ENCODE measurements at regions not wholly inside any gene's neighbourhood (a gene's known extent, or its start where the extent isn't known, plus 50 kb on each side); places are given as distances from the start of the nearest gene placed in this dataset.

- no peak for DNase-seq (ENCODE audit: low spot score)
Observed at GRCh38 chr2:155810411-155810810, 522.1 kb downstream of the NR4A2 start.

GRCh38 chr2:155802888-155803287, 529.6 kb downstream of the NR4A2 start:
- DNase-seq (ENCODE audit: low spot score) = no peak

DNA sequence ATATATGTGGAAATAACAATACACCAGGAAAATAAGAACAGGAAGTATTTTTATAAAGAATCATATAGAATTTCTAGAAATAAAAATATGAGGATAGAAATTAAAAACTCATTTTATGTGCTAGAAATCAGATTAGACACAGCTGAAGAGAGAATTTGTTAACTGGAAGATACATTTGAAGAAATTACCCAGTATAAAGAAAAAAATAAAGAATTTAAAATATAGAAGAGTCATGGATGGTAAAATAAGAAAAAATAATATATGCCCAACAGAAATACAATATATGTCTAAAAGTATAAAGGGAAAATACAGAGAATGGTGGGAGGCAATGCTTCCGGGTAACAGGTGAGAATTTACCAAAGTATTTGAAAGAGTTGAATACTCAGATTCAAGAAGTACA, 539.9 kb downstream of the NR4A2 start:
- DNase-seq (ENCODE audit: low spot score) = no peak

- no peak for DNase-seq (ENCODE audit: low spot score)
Observed at GRCh38 chr2:155770516-155770915, 562.0 kb downstream of the NR4A2 start.

- no peak for DNase-seq (ENCODE audit: low spot score)
Observed at GRCh38 chr2:155766342-155767115, 566.0 kb downstream of the NR4A2 start.

- DNase-seq (ENCODE audit: low spot score) = no peak
Observed at GRCh38 chr2:155755481-155755880, 577.0 kb downstream of the NR4A2 start.

- DNase-seq (ENCODE audit: low spot score) = peak; percentile 59
Observed at GRCh38 chr2:155748131-155748530, 584.4 kb downstream of the NR4A2 start.

GRCh38 chr2:155747531-155747930, 585.0 kb downstream of the NR4A2 start:
- no peak for DNase-seq (ENCODE audit: low spot score)

DNA sequence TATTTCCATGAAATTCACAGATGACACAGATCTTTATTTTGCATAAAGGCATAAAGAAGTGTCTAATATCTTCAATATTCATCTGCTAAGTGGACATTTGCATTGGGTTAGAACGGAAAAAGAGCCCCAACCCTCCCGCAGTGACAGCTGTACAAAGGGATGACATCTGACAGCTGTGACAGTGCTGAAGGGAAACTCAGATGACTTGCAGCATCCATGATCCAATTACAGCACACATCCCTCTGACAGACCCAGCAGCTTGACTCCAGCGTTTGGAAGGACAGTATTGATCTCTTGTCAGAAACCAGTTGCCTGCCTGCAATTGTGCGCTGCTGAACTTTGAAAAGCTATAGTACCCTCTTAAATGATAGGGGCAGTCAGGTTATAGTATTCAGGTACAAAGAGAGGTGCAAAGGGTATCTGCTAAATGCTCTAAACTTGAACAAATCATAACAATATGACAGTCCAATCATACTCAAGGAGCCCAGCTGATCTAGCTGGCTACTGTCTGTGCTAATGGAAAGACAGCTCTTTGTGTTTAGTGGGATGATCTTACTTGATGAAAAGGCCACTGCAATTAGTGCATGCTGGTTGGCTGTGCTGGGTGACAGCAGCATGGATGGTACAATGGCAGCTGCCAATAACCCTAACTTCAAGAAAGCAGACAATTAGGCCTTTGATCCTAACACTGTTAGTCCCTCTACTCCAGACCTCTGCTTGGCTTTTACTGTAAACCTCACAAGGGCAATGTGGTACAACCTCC, 599.2 kb downstream of the NR4A2 start:
- peak; percentile 92 for DNase-seq (ENCODE audit: low spot score)

- no peak for DNase-seq (ENCODE audit: low spot score)
Observed at GRCh38 chr2:155730804-155731203, 601.7 kb downstream of the NR4A2 start.

DNA sequence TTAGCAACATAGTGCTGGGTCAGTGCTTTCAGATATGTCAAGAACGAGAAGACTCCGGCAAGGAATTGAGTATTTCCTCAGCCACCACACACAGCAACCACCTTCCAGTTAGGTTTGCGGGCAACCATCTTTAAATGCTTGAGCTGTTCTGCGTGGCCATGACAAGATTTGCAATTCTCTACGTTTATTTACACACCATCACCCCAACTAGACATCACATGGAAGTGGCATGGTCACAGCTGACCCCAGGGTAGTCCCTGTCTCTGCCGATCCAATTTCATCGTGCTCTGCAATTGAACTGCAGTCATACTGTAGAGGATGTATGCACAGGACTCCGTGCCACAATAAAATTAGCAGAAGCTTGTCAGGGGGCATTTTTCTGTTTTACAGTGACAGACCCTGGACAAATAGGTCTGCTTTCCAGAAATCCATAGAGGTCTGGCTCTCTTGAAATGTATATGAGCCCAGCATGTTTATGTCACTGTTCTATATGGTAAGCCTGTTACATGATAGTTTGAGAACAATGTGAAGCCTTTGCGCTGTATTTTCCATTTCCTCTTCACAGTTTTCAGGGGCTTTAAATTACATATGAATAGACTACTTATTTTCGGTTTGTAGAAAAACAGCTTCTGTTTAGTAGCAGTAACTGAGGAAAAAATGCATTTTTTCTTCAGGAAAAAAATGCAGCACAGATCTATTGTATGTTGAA, 605.2 kb downstream of the NR4A2 start:
- DNase-seq (ENCODE audit: low spot score) = peak; percentile 75

DNA sequence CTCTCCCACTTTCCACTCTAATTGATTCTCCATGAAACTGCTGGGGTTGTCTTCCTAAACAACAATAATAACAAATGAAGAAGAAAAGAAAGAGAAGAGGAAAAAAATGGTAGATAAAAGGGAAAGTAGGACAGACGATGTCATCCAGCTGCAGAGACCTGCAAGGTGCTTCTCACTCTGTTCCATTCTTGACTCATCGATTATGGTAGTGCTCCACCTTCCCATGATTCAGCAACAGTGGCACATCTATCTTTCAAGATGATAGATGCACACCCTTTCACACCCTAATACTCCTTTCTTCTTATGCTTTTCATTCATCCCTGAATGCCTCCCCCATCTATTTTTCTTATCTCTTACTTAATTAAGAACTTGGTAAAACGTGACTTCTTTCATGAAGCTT, 610.2 kb downstream of the NR4A2 start:
- no peak for DNase-seq (ENCODE audit: low spot score)

- no peak for DNase-seq (ENCODE audit: low spot score)
Observed at GRCh38 chr2:155715705-155716104, 616.8 kb downstream of the NR4A2 start.

DNA sequence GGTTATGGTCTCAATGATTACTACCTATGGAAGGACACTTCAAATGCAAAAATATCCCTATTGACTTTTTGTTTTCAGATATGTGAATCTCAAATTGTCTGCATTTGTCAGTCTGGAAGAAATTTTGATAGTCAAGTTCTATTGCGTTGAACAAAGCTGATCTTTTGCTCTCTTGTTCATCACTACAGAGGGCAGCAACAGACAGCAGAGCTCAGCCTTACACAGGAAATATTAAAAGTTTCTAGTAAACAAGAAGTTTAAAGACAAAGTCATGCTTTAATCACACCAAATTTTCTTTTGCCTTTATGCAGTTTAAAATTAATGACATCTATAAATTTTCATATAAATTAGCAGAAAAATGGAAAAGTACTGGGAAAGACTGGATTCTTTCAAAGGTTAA, 617.5 kb downstream of the NR4A2 start:
- DNase-seq (ENCODE audit: low spot score) = no peak

- no peak for DNase-seq (ENCODE audit: low spot score)
Observed at GRCh38 chr2:155708071-155708470, 624.5 kb downstream of the NR4A2 start.

DNA sequence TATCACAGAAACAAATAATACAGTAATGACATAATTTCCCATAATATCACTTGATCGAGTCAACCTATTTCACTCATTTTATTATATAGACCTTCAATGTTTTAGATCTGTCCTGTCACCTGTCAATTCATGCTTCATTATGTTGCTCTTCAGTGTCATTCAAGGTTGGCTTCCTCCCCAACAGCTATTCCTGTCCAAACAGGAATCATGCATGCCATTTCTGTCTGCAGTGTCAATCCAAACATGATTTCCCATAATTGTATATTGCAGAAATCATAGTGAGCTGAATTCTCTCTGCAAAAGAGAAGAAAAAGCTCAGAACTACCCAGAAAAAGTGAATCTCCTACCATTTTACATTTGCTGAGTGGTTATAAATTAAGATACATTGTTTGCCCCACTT, 628.6 kb downstream of the NR4A2 start:
- no peak for DNase-seq (ENCODE audit: low spot score)

DNA sequence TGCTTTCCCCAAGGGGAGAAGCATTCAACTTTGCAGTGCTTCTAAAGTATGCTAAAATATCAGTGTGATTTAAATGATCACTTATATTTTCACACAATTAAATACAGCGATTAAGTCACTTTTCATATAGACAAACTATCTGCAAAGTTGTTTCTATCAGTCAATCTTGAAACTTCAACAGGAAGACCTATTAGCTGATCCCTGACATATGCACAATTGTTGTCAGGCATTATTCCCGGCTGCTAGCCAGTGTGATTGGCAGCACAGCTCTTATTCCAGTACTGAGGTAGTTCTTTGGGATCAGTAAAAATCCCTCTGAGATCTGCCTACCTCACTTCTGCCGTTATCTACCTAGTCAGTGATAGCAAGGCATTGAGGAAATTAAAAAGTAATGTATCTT, 629.5 kb downstream of the NR4A2 start:
- DNase-seq (ENCODE audit: low spot score) = no peak

GRCh38 chr2:155701721-155702120, 630.8 kb downstream of the NR4A2 start:
- DNase-seq (ENCODE audit: low spot score) = no peak

DNA sequence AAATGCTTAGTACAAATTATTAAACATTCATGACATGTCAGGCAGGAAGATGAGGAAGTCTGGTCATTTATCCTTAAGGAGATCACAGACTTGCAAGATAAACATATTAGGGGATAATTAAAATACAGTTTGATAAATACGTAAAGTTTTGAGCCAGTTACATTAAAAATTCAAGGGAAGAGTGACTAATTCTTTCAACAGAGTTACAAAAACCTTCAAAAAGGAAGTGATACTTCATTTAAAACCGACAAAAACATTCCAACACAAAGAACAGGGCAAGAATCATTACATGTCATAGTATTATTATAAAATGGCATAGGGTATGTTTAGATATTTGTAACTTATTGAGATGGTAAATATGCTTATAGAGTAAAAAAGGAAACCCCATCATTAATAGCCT, 636.0 kb downstream of the NR4A2 start:
- DNase-seq (ENCODE audit: low spot score) = no peak

DNA sequence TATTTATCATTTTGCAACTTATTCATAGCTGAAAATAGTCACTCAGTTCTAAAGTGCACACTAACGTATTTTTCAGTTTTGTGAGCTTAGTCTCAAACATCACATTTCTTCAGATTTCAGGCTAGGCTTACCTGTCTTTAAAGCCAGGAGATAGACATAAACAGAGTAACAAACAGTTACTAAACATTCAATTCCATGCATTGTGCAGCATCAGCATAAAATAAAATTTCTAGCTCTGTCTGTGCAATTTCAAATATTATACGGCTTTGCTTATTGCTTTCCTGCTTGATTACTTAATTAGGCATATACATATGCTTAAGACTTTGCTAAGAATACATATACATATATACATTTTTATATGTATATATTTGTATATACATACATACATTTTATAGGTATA, 637.0 kb downstream of the NR4A2 start:
- no peak for DNase-seq (ENCODE audit: low spot score)

GRCh38 chr2:155692856-155693255, 639.7 kb downstream of the NR4A2 start:
- DNase-seq (ENCODE audit: low spot score) = no peak

DNA sequence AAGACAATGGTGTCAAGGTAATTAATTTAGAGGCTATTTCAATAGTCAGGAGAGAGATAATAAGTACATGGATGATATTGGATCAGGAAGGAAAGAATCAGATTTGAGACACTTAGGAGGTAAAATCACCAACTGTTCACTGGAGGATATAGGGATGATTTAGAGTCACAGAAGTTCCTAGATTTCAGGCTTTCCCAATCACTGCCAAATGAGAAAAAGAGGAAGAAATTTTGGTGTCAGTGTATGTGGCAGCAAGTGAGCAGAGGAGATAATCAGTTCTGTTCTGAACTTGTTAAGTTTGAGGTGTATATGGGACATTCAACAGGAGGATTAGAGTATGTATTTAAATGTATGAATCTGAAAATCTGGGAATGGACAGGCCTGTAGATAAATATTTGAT, 640.4 kb downstream of the NR4A2 start:
- DNase-seq (ENCODE audit: low spot score) = no peak

DNA sequence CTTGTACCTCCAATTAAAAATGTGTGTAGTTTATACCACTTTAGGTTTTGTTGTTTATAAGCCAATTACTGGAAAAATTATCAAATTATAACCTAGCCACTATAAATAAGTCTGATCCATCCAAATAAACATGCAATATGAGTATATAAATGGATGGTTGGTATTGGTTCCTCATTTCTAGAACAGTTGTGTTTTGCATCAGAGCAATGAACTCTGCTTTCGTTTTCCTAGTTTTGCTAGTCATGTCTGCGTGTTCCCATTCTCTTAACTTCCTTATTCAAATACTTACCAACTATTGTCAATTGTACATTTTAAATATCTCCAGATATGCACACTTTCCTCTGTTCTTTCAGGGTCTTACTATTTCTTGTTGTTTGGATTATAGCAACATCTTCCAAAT, 641.7 kb downstream of the NR4A2 start:
- DNase-seq (ENCODE audit: low spot score) = no peak

Measured in SK-N-DZ (cell line).